WTC11 (cell line): ENCODE measurements at regions not wholly inside any gene's neighbourhood (a gene's known extent, or its start where the extent isn't known, plus 50 kb on each side); places are given as distances from the start of the nearest gene placed in this dataset.
A peak's percentile ranks its signal among the peaks of the same experiment; 100 is the strongest.
"Not testable (repeated sequence)": the region's sequence is repeated elsewhere in the genome, so short reads cannot be mapped to it uniquely, and the experiment has no call there.

Experiments
- ATAC-seq: fragments of 200-7000 bp; cut with Tn5 transposase; 2 replicates; pipeline ENCODE4 v1.10.0; 2021; ENCODE audit warnings: mild to moderate bottlenecking, moderate library complexity
- CTCF ChIA-PET: fragments of 300-600 bp; sonication (Branson Sonifier 250); formaldehyde crosslinking; loops from one replicate; lab custom pipeline; 2021; ENCODE audit warnings: antibody characterized with exemption; lab: Charles Lee
- POLR2A ChIA-PET: fragments of 350-600 bp; sonication (Branson Sonifier 250); formaldehyde crosslinking; loops from one replicate; lab custom pipeline; 2021; ENCODE audit warnings: antibody characterized with exemption; lab: Charles Lee
- DNase-seq: peaks from one replicate; pipeline ENCODE4 v3.0.0; 2021; ENCODE audit warnings: low spot score
- H3K27ac Mint-ChIP-seq: 2 replicates; pipeline ENCODE4 v1.8.0; 2021; ENCODE audit warnings: mixed read lengths
- H3K27me3 Mint-ChIP-seq: 2 replicates; pipeline ENCODE4 v1.8.0; 2021; ENCODE audit warnings: low read depth, mild to moderate bottlenecking, moderate library complexity, mixed read lengths
- H3K36me3 Mint-ChIP-seq: 2 replicates; pipeline ENCODE4 v1.8.0; 2021; ENCODE audit warnings: mixed read lengths
- H3K4me1 Mint-ChIP-seq: 2 replicates; pipeline ENCODE4 v1.8.0; 2022; ENCODE audit warnings: mixed read lengths
- H3K4me3 Mint-ChIP-seq: 2 replicates; pipeline ENCODE4 v1.8.0; 2021; ENCODE audit warnings: mild to moderate bottlenecking, moderate library complexity, mixed read lengths
- H3K9me3 Mint-ChIP-seq: 2 replicates; pipeline ENCODE4 v1.8.0; 2021; ENCODE audit warnings: mixed read lengths
- CREM ChIP-seq: sonication (generic); formaldehyde crosslinking; IDR thresholded peaks from 2 replicates; pipeline ENCODE4 v1.8.1; 2022; ENCODE audit warnings: mild to moderate bottlenecking, missing genetic modification reagents, moderate library complexity
- E2F5 ChIP-seq: sonication (generic); formaldehyde crosslinking; IDR thresholded peaks from 2 replicates; pipeline ENCODE4 v1.8.1; 2022; ENCODE audit warnings: mild to moderate bottlenecking, moderate library complexity, missing genetic modification reagents
- ELF4 ChIP-seq: sonication (generic); formaldehyde crosslinking; IDR thresholded peaks from 2 replicates; pipeline ENCODE4 v1.8.1; 2022; ENCODE audit warnings: low read depth, mild to moderate bottlenecking, moderate library complexity, missing genetic modification reagents
- ETV6 ChIP-seq: sonication (generic); formaldehyde crosslinking; IDR thresholded peaks from 2 replicates; pipeline ENCODE4 v1.8.1; 2022; ENCODE audit warnings: mild to moderate bottlenecking, missing genetic modification reagents
- GTF2I ChIP-seq: fragments of 250-450 bp; sonication (Bioruptor Pico); conservative IDR thresholded peaks from 2 replicates; pipeline ENCODE4 v1.4.0; 2021; ENCODE audit warnings: mild to moderate bottlenecking
- IRF1 ChIP-seq: sonication (generic); formaldehyde crosslinking; IDR thresholded peaks from 2 replicates; pipeline ENCODE4 v1.8.0; 2023; ENCODE audit warnings: missing genetic modification reagents
- NFYB ChIP-seq: sonication (generic); formaldehyde crosslinking; conservative IDR thresholded peaks from 2 replicates; pipeline ENCODE4 v1.8.0; 2022; ENCODE audit warnings: low read depth, missing genetic modification reagents
- PRDM15 ChIP-seq: sonication (generic); formaldehyde crosslinking; IDR thresholded peaks from 2 replicates; pipeline ENCODE4 v1.8.0; 2022; ENCODE audit warnings: missing genetic modification reagents
- PREB ChIP-seq: sonication (generic); formaldehyde crosslinking; IDR thresholded peaks from 2 replicates; pipeline ENCODE4 v1.8.1; 2022; ENCODE audit warnings: mild to moderate bottlenecking, missing genetic modification reagents, moderate library complexity, borderline replicate concordance
- RELA ChIP-seq: sonication (generic); formaldehyde crosslinking; IDR thresholded peaks from 2 replicates; pipeline ENCODE4 v1.8.1; 2022; ENCODE audit warnings: missing genetic modification reagents, mild to moderate bottlenecking, borderline replicate concordance
- ZNF232 ChIP-seq: sonication (generic); formaldehyde crosslinking; IDR thresholded peaks from 2 replicates; pipeline ENCODE4 v1.8.0; 2022; ENCODE audit warnings: mild to moderate bottlenecking, missing genetic modification reagents
- ZNF423 ChIP-seq: fragments of 250-450 bp; sonication (Bioruptor Pico); IDR thresholded peaks from 2 replicates; pipeline ENCODE4 v2.1.2; 2022; ENCODE audit warnings: mild to moderate bottlenecking, moderate library complexity
- TF ChIP-seq, protein P1 (sequence below): fragments of 250-450 bp; sonication (Bioruptor Pico); IDR thresholded peaks from 2 replicates; pipeline ENCODE4 v1.9.0; 2021; ENCODE audit warnings: mild to moderate bottlenecking
- TF ChIP-seq, protein P2 (sequence below): sonication (generic); formaldehyde crosslinking; IDR thresholded peaks from 2 replicates; pipeline ENCODE4 v1.8.1; 2023; ENCODE audit warnings: mild to moderate bottlenecking, missing genetic modification reagents, moderate library complexity

DNA sequence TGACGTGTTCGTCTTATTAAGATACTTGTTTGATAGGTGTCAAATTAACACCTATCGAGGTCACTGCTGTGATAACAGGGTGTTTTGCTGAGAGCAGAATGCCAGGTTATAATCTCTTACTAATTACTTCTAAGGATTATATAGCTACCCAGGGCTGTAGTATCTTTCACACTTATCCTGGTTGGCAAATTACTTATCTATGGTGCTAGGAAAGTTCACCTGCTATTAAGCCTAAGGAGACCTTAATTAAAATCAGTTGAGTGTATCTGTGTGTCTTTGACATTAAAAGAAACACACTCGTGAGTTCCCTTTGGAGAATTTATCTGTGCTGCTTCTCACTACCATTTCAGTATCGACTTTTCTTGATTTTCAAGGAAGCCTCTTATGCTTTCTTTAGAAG, 301.6 kb upstream of the SLC16A7 start:
- Mint-ChIP-seq H3K27me3 (peaks cover 11% of the 10 kb centered on the region), H3K9me3 (peaks cover 17% of the 10 kb centered on the region), H3K36me3 (peaks cover 10% of the 10 kb centered on the region), H3K4me1 (no peaks in the 10 kb centered on the region), H3K27ac (no peak overlapping the region), H3K4me3 (no peak overlapping the region)
- no peak for TF ChIP-seq ZNF232 (CRISPR knock-in tag)
- no peak for TF ChIP-seq RELA (CRISPR knock-in tag)
- no peak for TF ChIP-seq PREB (CRISPR knock-in tag)
- no peak for TF ChIP-seq PRDM15 (CRISPR knock-in tag)
- no peak for TF ChIP-seq IRF1 (CRISPR knock-in tag)
- no peak for TF ChIP-seq E2F5 (CRISPR knock-in tag)
- CTCF ChIA-PET: no interaction called here
- no peak for ATAC-seq
- no peak for DNase-seq
- POLR2A ChIA-PET: no interaction called here

DNA sequence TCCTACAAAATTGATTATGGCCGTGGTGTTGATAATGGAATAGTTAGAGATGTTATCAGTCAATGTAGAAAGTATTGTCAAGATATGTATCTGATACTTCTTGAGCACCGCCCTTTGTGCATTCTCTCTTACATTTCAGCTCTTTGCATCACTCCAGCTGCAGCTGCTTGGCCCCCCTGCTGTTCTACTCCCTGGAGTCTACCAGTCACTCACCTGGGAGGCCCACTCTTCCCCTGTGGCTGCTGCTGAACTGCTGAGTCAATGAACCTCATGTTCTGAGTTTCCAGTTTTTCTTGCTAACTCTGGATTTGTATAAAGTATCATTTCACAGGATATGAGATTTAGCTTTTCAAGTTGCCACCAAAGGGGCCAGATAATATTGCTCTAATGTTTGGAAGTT, 312.8 kb upstream of the SLC16A7 start:
- ChIA-PET CTCF (no interaction called here), POLR2A (no interaction called here)
- Mint-ChIP-seq H3K27ac (no peak overlapping the region), H3K9me3 (no peaks in the 10 kb centered on the region), H3K4me1 (peaks cover 13% of the 10 kb centered on the region), H3K4me3 (no peak overlapping the region), H3K36me3 (no peaks in the 10 kb centered on the region), H3K27me3 (peaks cover 13% of the 10 kb centered on the region; the same call in 1 of the 2 replicates)
- DNase-seq (peak; percentile 58), ATAC-seq (peak; percentile 60; the same call in 1 of the 2 replicates)
- TF ChIP-seq CREM: no peak
- TF ChIP-seq GTF2I (CRISPR knock-in tag): no peak
- no peak for TF ChIP-seq NFYB (CRISPR knock-in tag)
- no peak for TF ChIP-seq ELF4 (CRISPR knock-in tag)
- TF ChIP-seq ETV6 (CRISPR knock-in tag): no peak
- TF ChIP-seq, protein P1, sequence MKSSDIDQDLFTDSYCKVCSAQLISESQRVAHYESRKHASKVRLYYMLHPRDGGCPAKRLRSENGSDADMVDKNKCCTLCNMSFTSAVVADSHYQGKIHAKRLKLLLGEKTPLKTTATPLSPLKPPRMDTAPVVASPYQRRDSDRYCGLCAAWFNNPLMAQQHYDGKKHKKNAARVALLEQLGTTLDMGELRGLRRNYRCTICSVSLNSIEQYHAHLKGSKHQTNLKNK (CRISPR knock-in tag): no peak
- TF ChIP-seq, protein P2, sequence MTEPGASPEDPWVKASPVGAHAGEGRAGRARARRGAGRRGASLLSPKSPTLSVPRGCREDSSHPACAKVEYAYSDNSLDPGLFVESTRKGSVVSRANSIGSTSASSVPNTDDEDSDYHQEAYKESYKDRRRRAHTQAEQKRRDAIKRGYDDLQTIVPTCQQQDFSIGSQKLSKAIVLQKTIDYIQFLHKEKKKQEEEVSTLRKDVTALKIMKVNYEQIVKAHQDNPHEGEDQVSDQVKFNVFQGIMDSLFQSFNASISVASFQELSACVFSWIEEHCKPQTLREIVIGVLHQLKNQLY (CRISPR knock-in tag): no peak
- TF ChIP-seq ZNF423 (CRISPR knock-in tag): peak; percentile 48; the same call in 1 of the 2 replicates
- TF ChIP-seq, all 79 proteins: peak for 1

- POLR2A ChIA-PET, H3K27ac Mint-ChIP-seq, ATAC-seq, H3K4me3 Mint-ChIP-seq, H3K36me3 Mint-ChIP-seq, DNase-seq, H3K4me1 Mint-ChIP-seq, CTCF ChIA-PET: not testable (repeated sequence)
- Mint-ChIP-seq H3K27me3 (peaks cover 15% of the 10 kb centered on the region), H3K9me3 (peaks cover 41% of the 10 kb centered on the region)
Observed at GRCh38 chr12:59273561-59273960, 322.3 kb upstream of the SLC16A7 start.
